GM13977 (cell line): ENCODE measurements at regions not wholly inside any gene's neighbourhood (a gene's known extent, or its start where the extent isn't known, plus 50 kb on each side); places are given as distances from the start of the nearest gene placed in this dataset.

Source experiments
- DNase-seq: peaks from one replicate; pipeline ENCODE4 v3.0.0; 2012; ENCODE audit warnings: low spot score
- CTCF ChIP-seq: IDR thresholded peaks from 2 replicates; pipeline ENCODE4 v1.5.1; 2012; ENCODE audit warnings: mild to moderate bottlenecking, control low read depth; ENCODE audit not compliant: insufficient read depth; ENCODE audit errors: extremely low read depth, missing control alignments
- in situ Hi-C: fragments of 300-500 bp; cut with MboI; formaldehyde crosslinking; loops from one replicate; pipeline ENCODE4 v1.12.0; 2022; ENCODE audit warnings: low sequenced_read_pairs, low pct_unique_long_range_greater_than_20kb, mixed read lengths, inconsistent platforms; ENCODE audit not compliant: unreplicated experiment

DNA sequence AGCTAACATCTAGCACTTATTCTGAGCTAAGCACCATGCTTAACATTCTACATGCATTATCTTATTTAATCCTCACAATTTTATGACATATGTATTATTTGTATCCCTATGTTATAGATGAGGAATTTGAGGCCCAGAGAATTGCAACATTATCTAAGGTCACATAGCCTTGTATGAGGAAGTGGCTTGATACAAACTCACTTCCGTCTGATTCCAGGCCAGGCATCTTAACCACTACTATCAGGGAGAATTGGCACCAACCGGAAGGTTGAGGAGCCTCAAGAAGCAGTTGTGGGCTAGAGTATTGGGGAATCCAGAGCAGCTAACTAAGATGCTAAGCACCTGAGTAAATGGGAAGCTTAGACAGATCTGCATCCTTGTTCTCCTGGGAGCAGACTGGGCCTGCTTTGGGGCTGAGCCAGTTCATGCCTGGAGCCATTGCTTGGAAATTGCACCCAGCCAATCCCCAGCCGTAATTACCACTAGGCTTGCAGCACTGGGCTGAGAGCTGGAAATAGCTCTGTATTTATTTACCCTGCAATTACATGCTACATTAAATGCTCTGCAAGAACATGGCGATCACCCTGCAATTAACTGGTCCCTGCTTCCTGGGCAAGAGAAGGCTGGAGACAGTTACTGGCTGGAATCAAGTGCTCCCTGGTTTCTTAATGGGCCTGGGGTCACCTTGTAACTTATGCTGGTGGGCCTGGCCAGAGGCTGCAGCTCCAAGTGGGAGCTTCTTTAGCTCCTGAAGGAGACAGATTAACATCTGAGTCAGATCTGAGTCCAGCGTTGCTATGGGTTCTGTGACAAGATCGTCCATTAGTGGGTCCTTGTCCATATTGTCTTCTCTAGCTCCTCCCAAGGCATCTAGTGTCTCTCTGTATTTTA is 273.1 kb upstream of the CCL2 start:
- TF ChIP-seq CTCF, result no peak
- in situ Hi-C loops, result no loop called here
- no peak for DNase-seq

GRCh38 chr17:33982909-33983308 is 272.2 kb upstream of the CCL2 start:
- TF ChIP-seq CTCF, result no peak
- no peak for DNase-seq
- in situ Hi-C loops, result no loop called here

GRCh38 chr17:33983824-33984574 is 271.1 kb upstream of the CCL2 start:
- no peak for DNase-seq
- no peak for TF ChIP-seq CTCF
- in situ Hi-C loops, result no loop called here

DNA sequence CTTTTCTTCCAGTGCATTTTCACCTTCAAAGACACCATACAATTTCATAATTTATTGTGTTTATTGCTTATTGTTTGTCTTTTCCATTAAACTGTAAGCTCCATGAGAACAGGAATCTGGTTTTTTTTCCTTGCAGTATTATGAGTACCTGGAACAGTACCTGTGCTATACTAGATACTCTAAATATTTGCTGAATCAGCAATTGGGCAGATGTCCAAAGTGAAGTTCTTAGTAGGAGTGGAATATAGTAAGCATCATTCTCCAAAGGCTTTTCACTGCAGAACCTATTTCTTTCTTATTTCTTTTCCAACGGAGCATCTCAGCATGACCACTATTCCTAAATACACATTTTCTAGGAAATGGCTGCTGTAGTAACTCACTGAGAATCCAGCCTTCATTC is 269.0 kb upstream of the CCL2 start:
- TF ChIP-seq CTCF, result no peak
- in situ Hi-C loops, result no loop called here
- no peak for DNase-seq

DNA sequence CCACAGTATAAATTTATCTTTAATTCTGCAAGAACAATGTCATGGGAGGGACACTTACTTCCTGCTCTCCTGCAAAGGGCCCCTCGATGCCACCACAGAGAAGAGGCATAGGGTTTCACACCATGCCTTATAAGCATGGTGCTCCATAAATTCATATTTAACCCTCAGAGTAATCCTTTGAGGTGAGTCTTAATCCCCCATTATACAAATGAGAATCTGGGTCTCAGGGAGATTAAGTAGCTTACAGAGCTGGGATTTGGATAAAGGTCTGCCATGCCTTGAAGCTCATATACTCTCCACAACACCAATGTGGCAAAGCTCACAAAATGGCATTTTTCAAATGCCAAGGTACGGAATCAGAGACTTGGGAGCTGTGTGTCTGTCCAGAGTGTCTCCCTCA is 268.5 kb upstream of the CCL2 start:
- in situ Hi-C loops, result no loop called here
- no peak for TF ChIP-seq CTCF
- no peak for DNase-seq

DNA sequence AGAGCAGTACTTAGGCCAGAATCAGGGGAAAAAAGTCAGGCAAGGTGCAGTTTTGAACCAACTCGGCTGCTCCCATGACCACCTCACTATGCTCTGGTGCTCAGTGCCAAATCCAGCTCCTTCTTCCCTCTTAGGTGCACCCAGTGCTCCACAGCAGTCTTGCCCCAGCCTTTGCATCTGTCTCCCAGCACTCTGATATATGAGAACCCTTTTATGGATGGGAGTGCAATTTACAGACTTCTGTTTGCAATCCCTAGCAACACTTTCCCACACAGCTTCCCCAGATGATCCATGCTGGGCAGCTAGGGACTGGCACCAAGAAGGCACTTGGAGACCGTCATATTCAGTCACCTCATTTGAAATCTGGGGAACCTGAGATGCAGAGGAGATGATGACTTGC is 267.9 kb upstream of the CCL2 start:
- TF ChIP-seq CTCF, result no peak
- no peak for DNase-seq
- in situ Hi-C loops, result no loop called here
